ENCODE measurements at regions not wholly inside any gene's neighbourhood (a gene's known extent, or its start where the extent isn't known, plus 50 kb on each side); places are given as distances from the start of the nearest gene placed in this dataset.

GRCh38 chr10:60666221-60666620 lies 112.1 kb upstream of the CDK1 start:
- TF ChIP-seq LEF1 (IDR thresholded peaks at IDR 0.05; ENCODE audit: borderline replicate concordance) (no peak), TARDBP (IDR thresholded peaks at IDR 0.05) (no peak), PKNOX1 (IDR thresholded peaks at IDR 0.05) (no peak), ELF4 (IDR thresholded peaks at IDR 0.05) (no peak), HDGF (IDR thresholded peaks at IDR 0.05; ENCODE audit: borderline replicate concordance) (no peak), ZNF384 (IDR thresholded peaks at IDR 0.05) (no peak), ARNT (IDR thresholded peaks at IDR 0.05) (no peak), SUZ12 (IDR thresholded peaks at IDR 0.05) (no peak), FOXM1 (IDR thresholded peaks at IDR 0.05; ENCODE audit: borderline replicate concordance) (no peak), CTBP1 (IDR thresholded peaks at IDR 0.05; ENCODE audit: borderline replicate concordance) (no peak), FOXA1 (IDR thresholded peaks at IDR 0.05) (no peak), L3MBTL2 (conservative IDR thresholded peaks at IDR 0.05) (no peak), SP1 (IDR thresholded peaks at IDR 0.05) (no peak), NFRKB (IDR thresholded peaks at IDR 0.05) (no peak), BHLHE40 (IDR thresholded peaks at IDR 0.05; ENCODE audit: borderline replicate concordance) (no peak), FOXK2 (IDR thresholded peaks at IDR 0.05) (no peak)
- ChIA-PET CTCF (no interaction called here), POLR2A (no interaction called here)
- DNase-seq (ENCODE audit: extremely low spot score), result no peak

- POLR2A ChIA-PET, result no interaction called here
These were observed 113.4 kb upstream of the CDK1 start for GRCh38 chr10:60664859-60665258.

GRCh38 chr10:60663850-60664249 lies 114.4 kb upstream of the CDK1 start:
- POLR2A ChIA-PET, result no interaction called here
- DNase-seq (ENCODE audit: extremely low spot score), result no peak
- TF ChIP-seq L3MBTL2 (conservative IDR thresholded peaks at IDR 0.05), result no peak
- TF ChIP-seq CTBP1 (IDR thresholded peaks at IDR 0.05; ENCODE audit: borderline replicate concordance), result no peak
- no peak for TF ChIP-seq SP1 (IDR thresholded peaks at IDR 0.05)
- no peak for TF ChIP-seq TARDBP (IDR thresholded peaks at IDR 0.05)
- no peak for TF ChIP-seq FOXM1 (IDR thresholded peaks at IDR 0.05; ENCODE audit: borderline replicate concordance)
- no peak for TF ChIP-seq ELF4 (IDR thresholded peaks at IDR 0.05)
- no peak for TF ChIP-seq BHLHE40 (IDR thresholded peaks at IDR 0.05; ENCODE audit: borderline replicate concordance)
- TF ChIP-seq LEF1 (IDR thresholded peaks at IDR 0.05; ENCODE audit: borderline replicate concordance), result no peak
- no peak for TF ChIP-seq PKNOX1 (IDR thresholded peaks at IDR 0.05)
- no peak for TF ChIP-seq SUZ12 (IDR thresholded peaks at IDR 0.05)
- TF ChIP-seq ARNT (IDR thresholded peaks at IDR 0.05), result no peak
- no peak for TF ChIP-seq NFRKB (IDR thresholded peaks at IDR 0.05)
- CTCF ChIA-PET, result interaction anchor here (0.6 to 0.7 kb wide), 2 partner anchors 92 to 130 kb away, joined by 3 read pairs; no protein-coding TSS in a partner anchor

More at GRCh38 chr10:60664859-60665258, 113.4 kb upstream of the CDK1 start:
- DNase-seq (ENCODE audit: extremely low spot score), result no peak
- TF ChIP-seq CTBP1 (IDR thresholded peaks at IDR 0.05; ENCODE audit: borderline replicate concordance), result no peak
- TF ChIP-seq SP1 (IDR thresholded peaks at IDR 0.05), result no peak
- no peak for TF ChIP-seq LEF1 (IDR thresholded peaks at IDR 0.05; ENCODE audit: borderline replicate concordance)
- no peak for TF ChIP-seq TARDBP (IDR thresholded peaks at IDR 0.05)
- no peak for TF ChIP-seq ELF4 (IDR thresholded peaks at IDR 0.05)
- no peak for TF ChIP-seq BHLHE40 (IDR thresholded peaks at IDR 0.05; ENCODE audit: borderline replicate concordance)
- TF ChIP-seq HDGF (IDR thresholded peaks at IDR 0.05; ENCODE audit: borderline replicate concordance), result no peak
- CTCF ChIA-PET, result interaction anchor here (0.7 kb wide), 1 partner anchor 108 kb away, joined by 3 read pairs; no protein-coding TSS in a partner anchor

GRCh38 chr10:60662917-60663614 lies 115.2 kb upstream of the CDK1 start:
- TF ChIP-seq BHLHE40 (IDR thresholded peaks at IDR 0.05; ENCODE audit: borderline replicate concordance), result no peak
- no peak for TF ChIP-seq ZNF384 (IDR thresholded peaks at IDR 0.05)
- TF ChIP-seq FOXK2 (IDR thresholded peaks at IDR 0.05), result no peak
- TF ChIP-seq CTBP1 (IDR thresholded peaks at IDR 0.05; ENCODE audit: borderline replicate concordance), result no peak
- no peak for TF ChIP-seq SUZ12 (IDR thresholded peaks at IDR 0.05)
- TF ChIP-seq LEF1 (IDR thresholded peaks at IDR 0.05; ENCODE audit: borderline replicate concordance), result no peak
- no peak for TF ChIP-seq L3MBTL2 (conservative IDR thresholded peaks at IDR 0.05)
- no peak for TF ChIP-seq FOXM1 (IDR thresholded peaks at IDR 0.05; ENCODE audit: borderline replicate concordance)
- TF ChIP-seq PKNOX1 (IDR thresholded peaks at IDR 0.05), result no peak
- DNase-seq (ENCODE audit: extremely low spot score), result no peak
- ChIA-PET CTCF (interaction anchor here (0.7 to 1.0 kb wide), 2 partner anchors 17 to 129 kb away, joined by 3 to 4 read pairs; no protein-coding TSS in a partner anchor), POLR2A (no interaction called here)

GRCh38 chr10:60661637-60662036 lies 116.6 kb upstream of the CDK1 start:
- CTCF ChIA-PET, result no interaction called here
- no peak for DNase-seq (ENCODE audit: extremely low spot score)
- no peak for TF ChIP-seq SUZ12 (IDR thresholded peaks at IDR 0.05)
- no peak for TF ChIP-seq CTBP1 (IDR thresholded peaks at IDR 0.05; ENCODE audit: borderline replicate concordance)
- no peak for TF ChIP-seq FOXK2 (IDR thresholded peaks at IDR 0.05)
- TF ChIP-seq ELF4 (IDR thresholded peaks at IDR 0.05), result no peak
- TF ChIP-seq BHLHE40 (IDR thresholded peaks at IDR 0.05; ENCODE audit: borderline replicate concordance), result no peak
- TF ChIP-seq NFRKB (IDR thresholded peaks at IDR 0.05), result no peak
- POLR2A ChIA-PET, result no interaction called here

GRCh38 chr10:60660625-60661024 lies 117.7 kb upstream of the CDK1 start:
- DNase-seq (ENCODE audit: extremely low spot score), result no peak
- no peak for TF ChIP-seq CTBP1 (IDR thresholded peaks at IDR 0.05; ENCODE audit: borderline replicate concordance)
- TF ChIP-seq LEF1 (IDR thresholded peaks at IDR 0.05; ENCODE audit: borderline replicate concordance), result no peak
- TF ChIP-seq ELF4 (IDR thresholded peaks at IDR 0.05), result no peak
- TF ChIP-seq ARNT (IDR thresholded peaks at IDR 0.05), result no peak
- POLR2A ChIA-PET, result no interaction called here
- CTCF ChIA-PET, result no interaction called here

All from HEK293T (cell line).